GM13976 (cell line): ENCODE measurements at regions not wholly inside any gene's neighbourhood (a gene's known extent, or its start where the extent isn't known, plus 50 kb on each side); places are given as distances from the start of the nearest gene placed in this dataset.

Source experiments
- DNase-seq: peaks from one replicate; pipeline ENCODE4 v3.0.0; 2012; ENCODE audit warnings: low spot score
- CTCF ChIP-seq: IDR thresholded peaks from 2 replicates; pipeline ENCODE4 v1.5.1; 2012; ENCODE audit warnings: borderline replicate concordance, mild to moderate bottlenecking; ENCODE audit not compliant: insufficient read depth; ENCODE audit errors: extremely low read depth, missing control alignments, control extremely low read depth
- in situ Hi-C: fragments of 300-500 bp; cut with MboI; formaldehyde crosslinking; loops from one replicate; pipeline ENCODE4 v1.12.0; 2022; ENCODE audit warnings: low sequenced_read_pairs, mixed read lengths, inconsistent platforms; ENCODE audit not compliant: unreplicated experiment

- in situ Hi-C loops: no loop called here
- TF ChIP-seq CTCF: no peak
- DNase-seq: no peak
Observed at GRCh38 chr2:166661824-166662223, 167.8 kb upstream of the SCN7A start.

GRCh38 chr2:166661391-166661790 lies 167.3 kb upstream of the SCN7A start:
- in situ Hi-C loops: no loop called here
- DNase-seq: no peak
- no peak for TF ChIP-seq CTCF

- in situ Hi-C loops: no loop called here
- no peak for TF ChIP-seq CTCF
- no peak for DNase-seq
Observed at GRCh38 chr2:166658901-166659300, 164.9 kb upstream of the SCN7A start.

- in situ Hi-C loops: no loop called here
- no peak for DNase-seq
- TF ChIP-seq CTCF: no peak
Observed at GRCh38 chr2:166653185-166653813, 159.2 kb upstream of the SCN7A start.

- in situ Hi-C loops: no loop called here
- no peak for TF ChIP-seq CTCF
- DNase-seq: no peak
Observed at GRCh38 chr2:166651991-166652390, 157.9 kb upstream of the SCN7A start.

GRCh38 chr2:166651080-166651675 lies 157.1 kb upstream of the SCN7A start:
- in situ Hi-C loops: no loop called here
- TF ChIP-seq CTCF: no peak
- no peak for DNase-seq
